ENCODE measurements at regions not wholly inside any gene's neighbourhood (a gene's known extent, or its start where the extent isn't known, plus 50 kb on each side); places are given as distances from the start of the nearest gene placed in this dataset.
"Not testable (repeated sequence)": the region's sequence is repeated elsewhere in the genome, so short reads cannot be mapped to it uniquely, and the experiment has no call there.

DNA sequence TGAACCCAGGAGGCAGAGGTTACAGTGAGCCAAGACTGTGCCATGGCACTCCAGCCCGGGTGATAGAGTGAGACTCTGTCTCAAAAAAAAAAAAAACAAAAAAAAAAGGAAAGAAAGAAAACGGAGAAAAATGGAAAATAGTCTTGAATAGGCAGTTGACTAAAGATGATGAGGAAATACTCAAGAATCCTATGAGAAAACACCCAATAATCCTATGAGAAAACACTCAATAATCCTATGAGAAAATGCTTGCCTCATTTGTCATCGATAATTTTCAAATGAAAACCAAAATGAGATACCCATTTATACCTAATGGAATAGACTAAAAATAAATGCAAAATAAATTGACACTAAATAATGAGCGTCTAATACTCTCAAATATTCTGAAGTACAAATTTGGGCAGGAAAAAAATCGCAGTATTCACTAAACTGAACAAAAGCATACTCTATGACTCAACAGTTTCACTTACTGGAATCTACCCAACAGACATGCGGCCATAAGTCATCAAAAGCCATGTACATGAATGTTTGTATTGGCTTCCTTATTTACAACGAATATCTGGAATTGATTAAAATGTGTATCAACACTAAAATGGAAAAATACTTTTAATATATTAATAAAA, 733.9 kb upstream of the CHRM3 start:
- no peak for DNase-seq (ENCODE audit: low read depth)

DNA sequence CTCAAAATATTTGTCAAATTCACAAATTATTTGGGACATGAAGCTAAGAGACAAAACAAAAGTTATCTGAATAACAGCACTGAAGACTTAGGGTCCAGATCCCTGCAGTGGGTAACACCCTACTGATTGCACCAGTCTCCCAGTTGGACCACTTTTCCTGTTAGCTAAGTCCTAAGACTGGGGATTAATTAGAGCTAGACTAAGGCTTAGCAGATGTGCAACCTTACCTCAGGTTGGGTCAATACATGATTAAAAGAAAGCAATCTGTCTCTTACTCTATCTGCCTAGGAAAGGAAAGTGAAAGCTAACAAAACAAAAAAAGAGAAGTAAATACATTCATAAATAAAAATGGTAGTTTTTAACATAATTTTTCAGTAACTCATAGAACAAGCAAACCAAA, 737.2 kb upstream of the CHRM3 start:
- no peak for DNase-seq (ENCODE audit: low read depth)

DNA sequence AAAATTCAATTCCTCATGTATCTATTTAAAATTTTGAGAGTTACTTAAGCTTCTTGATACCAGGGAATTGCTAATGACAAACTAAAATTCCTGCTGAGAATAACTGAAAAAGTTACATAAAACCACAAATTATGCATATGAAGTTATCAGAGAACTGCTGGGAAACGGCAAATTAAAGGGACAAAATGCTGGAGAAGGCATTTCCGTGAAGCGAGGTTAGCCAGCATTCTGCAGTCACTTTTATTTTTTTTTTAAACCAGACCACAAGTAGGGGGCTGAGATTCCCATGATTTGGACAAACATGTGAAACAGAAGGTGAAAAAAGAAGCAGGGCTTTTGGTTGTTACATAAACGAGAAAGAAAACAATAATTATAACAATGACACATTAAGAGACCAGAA, 737.6 kb upstream of the CHRM3 start:
- DNase-seq (ENCODE audit: low read depth): no peak

DNA sequence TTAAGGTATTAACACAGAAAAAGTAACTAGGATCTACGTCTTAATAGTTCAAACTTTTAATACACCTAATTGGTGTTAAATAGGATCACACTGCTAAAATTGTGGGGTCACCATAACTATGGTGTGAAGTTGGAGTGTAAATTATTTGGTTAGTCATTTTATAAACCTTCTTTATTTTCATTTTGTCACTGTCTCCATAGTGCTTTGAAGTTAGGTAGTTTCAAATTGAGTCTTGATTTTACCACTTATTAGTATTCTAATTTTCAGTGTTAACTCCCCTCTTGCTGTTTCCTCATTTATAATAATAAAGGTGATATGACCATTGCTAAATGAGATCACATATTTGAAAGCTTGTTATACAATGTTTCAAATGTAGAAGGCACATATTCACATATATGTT, 738.1 kb upstream of the CHRM3 start:
- DNase-seq (ENCODE audit: low read depth): no peak

DNA sequence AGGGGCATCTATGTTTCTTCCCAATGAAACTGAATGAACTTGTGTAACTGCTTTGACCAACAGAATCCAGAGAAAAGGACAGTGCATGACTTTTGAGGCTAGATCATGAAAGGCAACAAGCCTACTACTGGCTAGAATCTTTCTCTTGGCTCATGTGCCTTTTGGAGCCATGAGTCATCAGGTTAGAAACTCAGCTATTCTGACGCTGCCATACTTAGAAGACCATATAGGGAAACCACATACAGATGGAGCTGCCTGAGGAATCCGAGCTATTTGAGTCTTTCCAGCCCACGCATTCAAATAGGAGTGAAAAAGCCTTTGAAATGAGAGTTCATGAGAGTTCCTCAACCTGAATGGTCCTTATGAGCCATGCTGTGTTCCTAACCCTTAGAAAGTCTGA, 738.5 kb upstream of the CHRM3 start:
- DNase-seq (ENCODE audit: low read depth): no peak

DNA sequence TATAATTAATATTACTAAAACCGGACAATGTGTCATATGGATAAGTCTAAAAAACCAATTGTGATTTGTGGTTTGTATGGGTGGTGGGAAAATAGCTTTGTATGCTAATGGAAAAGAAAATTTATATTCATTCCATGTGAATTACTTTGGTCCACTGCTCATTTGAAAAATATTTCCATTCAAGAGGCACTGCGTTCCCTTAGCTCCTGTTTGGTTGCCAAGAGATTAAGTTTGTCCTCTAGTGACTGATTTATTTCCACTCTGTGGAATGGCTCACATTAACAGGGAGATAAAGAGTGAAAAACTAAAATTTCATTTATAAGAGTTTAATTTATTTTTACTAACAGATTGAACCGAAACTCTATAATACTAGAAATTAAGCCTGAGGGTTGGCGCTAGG, 744.1 kb upstream of the CHRM3 start:
- no peak for DNase-seq (ENCODE audit: low read depth)

DNA sequence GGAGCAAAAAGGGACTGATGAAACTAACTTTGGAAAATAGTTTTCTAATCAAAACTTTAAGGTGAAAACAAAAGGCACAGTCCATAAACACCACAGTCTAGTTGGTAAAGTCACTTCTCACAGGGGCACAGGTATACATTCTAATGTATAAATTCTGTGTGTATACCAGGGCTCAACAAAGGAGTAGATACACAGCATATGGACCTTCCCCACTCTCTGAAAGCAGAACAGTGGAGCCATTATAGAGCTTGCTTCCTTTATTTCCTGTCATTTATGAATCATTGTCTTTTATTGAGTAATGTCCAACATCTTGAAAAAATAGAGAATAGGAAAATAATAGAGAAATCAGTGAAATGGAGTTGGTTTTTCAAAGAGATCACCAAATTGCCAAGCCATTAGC, 746.5 kb upstream of the CHRM3 start:
- no peak for DNase-seq (ENCODE audit: low read depth)

DNA sequence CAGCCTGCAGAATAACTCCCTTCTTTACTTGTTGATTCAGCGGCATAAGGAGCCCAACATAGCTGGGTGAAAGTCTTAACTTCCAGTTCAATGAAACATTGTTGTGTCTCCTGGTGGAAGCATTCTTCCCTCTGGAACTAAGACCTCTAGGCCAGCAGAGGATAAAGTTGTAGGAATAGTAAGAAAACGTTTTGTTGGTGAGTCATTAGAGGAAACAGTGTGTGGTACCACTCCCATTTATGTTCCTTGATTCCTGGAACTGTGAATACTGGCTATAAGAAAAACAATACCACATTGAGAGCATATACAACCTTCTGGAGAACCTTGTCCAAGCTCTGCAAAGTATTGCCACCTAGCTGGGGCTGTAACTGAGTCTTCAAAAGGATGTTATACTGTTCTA, 737.4 kb upstream of the ZP4 start:
- DNase-seq (ENCODE audit: low read depth): no peak

DNA sequence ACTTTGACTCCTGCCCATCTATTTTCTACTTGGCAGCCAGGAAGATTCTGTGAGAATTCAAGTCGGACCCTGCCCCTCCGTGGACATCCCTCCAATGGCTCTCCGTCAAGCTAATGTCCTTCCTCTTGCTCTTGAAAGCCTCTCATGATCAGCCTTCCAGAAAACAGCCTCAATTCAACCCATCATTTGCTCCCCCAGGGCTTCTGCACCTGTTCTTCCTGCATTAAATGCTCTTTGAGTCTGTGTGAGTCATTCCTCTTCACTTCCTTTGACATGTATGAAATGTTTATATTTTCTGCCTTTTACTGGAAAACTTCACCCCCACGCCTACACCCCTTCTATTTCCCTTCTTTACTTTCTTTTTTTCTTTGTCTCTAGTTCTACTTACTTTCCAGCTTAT, 734.1 kb upstream of the ZP4 start:
- DNase-seq (ENCODE audit: low read depth): no peak

DNA sequence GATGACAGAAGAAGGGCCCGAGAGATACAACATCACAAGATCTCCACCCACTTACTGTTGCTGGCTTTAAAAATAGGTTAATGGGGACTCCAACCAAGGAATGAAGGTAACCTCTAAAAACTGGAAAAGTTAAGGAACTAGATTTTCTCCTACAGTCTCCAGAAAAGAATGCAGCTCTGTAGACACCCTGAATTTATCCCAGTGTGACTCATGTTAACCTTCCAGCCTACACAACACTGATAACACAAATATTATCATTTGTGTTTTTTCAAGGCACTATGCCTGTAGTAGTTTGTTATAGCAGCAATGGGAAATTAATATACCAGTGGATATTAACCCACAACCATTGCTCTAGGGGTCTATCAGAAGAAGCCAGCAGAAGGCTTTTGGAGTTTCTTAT, 730.7 kb upstream of the ZP4 start:
- DNase-seq (ENCODE audit: low read depth): no peak

DNA sequence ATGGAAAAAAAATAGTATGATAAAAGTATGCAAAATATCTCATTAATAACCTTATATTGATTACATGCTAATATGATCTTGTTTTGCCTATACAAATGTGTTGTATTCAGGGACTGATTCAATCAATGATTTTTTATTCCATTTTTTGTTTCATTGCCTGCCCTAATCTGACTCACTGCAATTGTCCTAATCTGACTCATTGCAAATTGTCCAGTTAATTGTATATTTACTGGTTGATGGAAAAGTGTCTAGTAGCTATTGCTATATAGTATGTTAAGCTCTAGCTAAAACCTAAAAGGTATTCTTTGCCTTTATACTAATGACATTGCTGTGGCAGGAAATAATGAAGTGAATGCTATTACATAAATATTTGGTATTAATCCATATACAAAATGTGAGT, 728.9 kb upstream of the ZP4 start:
- DNase-seq (ENCODE audit: low read depth): no peak

DNA sequence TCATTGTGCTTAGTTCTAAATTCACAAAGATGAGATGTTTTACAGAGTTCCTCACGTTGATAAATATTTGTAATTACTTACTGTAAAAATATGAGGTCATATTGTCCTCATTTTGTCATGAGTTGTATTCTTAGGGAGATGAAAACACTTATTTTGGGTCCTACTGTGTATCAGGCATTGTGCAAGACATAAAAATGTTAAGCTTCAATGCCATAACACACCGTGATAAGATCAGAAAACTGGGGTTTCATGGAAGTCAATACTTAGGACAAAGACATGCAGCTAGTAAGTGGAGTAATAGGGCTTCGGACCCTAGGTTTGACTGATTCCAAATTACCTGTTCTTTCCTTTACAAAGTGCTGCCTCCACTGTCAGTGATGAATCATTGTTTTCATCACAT, 720.7 kb upstream of the ZP4 start:
- DNase-seq (ENCODE audit: low read depth): no peak

DNA sequence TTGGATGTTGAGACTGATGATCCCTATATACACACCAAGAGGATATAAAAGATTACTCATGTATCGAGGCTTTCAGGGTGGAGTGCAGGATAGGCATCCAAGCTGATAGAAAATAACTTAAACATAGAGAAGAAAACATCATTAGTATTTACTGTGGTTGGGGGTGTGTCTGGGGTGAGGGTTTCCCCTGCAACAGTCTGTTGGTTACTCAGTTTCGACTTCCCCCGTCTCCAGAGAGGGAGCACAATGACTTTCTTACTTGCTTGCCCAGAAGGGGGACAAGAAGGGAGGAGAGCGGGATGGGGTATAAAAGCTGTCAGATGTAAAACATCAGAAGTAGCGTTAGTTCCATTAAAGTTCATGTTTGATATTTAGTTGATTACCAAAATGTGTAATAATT, 717.4 kb upstream of the ZP4 start:
- no peak for DNase-seq (ENCODE audit: low read depth)

DNA sequence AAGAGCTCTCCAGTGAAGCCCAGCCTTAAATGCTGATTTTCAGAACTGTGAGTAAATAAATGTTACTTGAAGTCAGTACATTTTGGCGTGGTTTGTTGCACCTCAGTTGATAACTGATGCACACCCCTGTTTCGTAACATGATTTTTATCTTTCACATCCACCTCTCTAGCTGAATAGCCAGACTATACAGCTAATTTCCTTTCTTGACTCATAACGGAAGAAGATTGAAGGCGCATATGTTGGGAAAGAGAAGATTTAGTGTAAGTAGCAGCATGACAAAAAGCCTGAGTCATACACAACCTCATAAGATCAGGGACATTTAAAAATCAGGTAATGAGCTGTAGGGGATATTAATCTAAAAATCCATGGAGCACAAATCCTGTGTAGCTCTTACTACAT, 716.2 kb upstream of the ZP4 start:
- DNase-seq (ENCODE audit: low read depth): no peak

DNA sequence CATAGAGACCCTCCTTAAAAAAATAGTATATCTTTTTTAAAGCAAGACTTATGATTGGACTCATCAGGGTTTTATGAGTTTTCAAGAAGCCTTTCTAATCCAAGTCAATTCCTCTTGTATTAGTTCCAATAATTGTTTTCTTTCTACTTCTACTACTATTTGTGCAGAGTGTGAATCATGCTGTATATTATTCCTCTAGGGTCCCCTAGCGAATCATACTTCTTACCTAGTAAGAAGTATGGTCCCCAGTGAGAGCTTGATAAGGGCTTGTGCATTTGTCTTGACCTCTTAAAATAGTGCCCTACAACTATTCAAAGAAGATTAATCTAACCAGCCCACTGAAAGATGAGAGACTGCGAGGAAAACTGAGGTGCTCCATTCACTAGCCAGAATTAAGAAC, 715.7 kb upstream of the ZP4 start:
- DNase-seq (ENCODE audit: low read depth): no peak

DNA sequence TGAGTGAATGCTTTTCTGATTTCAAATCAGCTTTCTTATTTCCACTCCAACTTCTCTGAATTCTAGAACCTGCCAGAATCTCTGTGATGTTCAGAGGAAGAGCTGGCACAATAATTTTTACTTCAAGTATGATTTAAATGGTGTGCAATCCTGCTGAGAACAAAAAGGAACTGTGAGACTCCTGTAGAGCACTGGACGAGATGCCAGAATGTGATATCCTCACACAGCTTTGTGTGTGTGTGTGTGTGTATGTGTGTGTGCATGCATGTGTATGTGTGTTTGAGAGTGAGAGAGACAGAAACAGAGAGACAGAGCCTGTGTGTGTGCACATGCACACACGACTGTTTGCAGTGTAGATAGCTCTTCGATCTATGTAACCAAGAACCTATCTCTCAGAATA, 713.6 kb upstream of the ZP4 start:
- DNase-seq (ENCODE audit: low read depth): no peak

DNA sequence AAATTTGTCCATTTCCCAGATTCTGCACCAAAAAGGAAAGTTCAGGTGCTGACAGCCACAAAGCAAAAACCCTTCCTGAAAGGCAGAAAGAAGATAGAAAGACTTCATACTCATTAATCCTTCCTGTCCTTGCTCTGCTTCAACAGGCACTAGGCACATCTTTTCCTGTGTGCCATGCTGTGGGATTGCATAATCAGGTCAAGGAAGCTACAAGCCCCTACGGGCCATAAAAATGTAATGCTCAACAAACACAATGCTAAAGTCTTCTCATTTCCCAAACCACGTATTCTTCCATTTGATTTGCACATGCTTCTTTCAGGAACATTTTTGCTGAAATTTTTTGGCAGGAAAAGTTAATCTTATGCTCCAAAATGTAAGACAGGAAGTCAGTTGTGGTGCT, 710.9 kb upstream of the ZP4 start:
- not testable (repeated sequence) for DNase-seq (ENCODE audit: low read depth)

DNA sequence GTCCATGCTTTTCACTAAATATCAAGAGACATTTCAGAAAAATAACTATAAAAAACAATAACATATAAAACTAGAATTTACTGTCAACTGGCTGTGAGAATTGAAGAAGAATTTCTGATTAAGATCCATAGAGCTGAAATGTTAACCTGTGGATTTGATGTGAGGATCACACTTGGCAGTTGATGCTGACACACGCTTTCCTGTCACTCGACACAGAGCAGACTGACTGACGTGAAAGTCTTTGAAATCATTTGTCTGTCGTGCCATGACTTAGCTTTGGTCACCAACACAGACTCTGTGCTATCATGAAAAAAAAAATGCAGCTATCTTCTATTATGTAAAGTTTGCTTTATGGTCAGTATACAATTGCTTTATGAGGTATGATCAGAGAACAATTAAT, 706.0 kb upstream of the ZP4 start:
- DNase-seq (ENCODE audit: low read depth): no peak

DNA sequence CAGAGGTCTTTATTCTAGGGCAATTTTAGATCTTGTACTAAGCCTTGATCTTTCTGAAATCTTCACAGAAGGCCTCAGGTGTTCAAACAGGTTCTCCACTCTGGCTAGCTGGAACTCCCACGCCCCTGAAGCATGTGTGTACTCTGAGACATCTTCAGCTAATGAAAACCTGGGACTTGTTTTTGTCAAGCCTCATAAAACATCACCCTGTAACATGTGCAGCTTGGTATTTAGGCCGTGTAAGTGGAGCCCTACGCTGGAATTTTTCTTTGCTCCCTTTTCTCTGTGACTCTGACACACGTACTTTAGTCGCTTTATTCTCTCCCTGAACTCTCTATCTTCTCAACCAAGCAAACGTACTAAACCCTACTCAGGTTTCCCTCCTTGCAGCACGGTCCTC, 701.9 kb upstream of the ZP4 start:
- no peak for DNase-seq (ENCODE audit: low read depth)

DNA sequence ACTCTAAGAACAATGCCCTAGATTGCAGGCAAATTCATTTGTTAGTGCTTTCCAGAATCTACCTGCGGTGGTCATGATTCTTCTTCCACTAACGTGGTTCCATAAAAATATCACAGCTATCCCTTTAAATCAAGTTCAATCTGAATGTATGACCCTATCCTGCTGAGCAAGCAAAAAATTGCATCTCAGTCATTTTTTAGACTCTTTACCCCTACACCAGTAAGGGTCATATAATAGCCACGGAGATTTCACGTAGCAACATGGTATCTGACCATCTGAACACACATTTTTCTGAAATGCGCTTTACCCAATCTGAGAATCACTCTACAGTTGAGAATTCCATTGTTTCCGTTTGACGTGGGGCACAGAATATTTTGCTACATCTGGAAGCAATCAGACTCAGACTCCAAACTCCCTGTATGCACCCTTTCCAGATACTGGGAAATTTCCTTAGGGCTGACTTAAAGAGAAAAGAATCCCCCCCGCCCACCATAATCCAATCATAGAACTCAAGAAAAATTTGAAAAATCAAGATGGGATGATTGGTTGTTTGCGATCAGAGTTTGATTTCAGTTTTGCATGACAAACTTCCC, 699.2 kb upstream of the ZP4 start:
- peak; percentile 2 for DNase-seq (ENCODE audit: low read depth)

DNA sequence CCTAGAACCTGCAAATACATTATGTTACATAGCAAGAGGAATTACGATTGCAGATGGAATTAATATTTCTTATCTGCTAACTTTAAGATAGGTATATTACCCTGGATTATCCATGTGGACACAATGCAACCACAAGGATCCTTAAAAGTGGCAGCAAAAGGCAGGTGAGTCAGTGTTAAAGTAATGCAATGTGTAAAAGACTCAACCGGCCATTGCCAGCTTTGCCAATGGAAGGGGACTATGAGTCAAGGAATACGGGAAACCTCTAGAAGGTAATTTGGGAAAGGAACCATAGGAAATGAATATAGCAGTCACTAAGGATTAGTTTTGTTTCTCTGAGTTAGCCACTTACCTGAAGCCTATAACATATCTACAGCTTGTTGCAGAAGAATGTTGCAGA, 692.1 kb upstream of the ZP4 start:
- DNase-seq (ENCODE audit: low read depth): no peak

DNA sequence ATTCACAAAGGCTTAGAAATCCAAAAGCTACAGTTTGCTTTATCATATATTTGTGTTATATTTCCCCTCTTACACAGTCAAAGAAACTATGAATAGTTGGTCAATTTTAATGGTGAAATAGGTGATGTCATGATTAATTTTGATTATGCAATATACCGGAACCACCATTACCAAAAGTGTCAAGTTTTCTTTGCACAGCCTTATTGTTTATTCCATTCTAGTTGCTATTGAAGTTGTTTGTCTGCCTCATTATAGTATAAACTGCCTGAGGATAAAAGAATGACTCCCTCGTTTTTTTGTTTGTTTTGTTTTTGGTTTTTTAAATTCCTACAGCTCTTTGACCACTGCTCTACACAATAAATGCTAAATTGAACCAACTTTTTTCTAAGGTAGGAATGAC, 690.6 kb upstream of the ZP4 start:
- no peak for DNase-seq (ENCODE audit: low read depth)

DNA sequence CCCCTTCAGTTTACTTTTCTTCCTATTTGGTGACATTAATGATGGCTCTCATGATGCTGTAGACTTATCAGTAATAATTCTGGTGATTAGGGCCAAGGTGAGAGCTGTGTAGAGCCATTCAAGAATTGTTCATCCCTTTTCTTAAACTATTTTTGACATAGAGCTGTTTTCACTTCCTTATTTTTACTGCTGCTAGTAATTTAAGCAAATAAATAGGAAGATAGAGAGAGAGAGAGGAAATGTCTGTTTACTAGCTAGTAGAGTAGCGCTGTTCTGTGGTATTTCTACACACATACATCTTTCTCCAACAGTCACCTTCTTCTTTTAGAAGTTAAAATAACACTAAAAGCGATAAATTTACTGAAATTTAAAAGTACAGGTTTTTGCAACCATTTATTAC, 678.0 kb upstream of the ZP4 start:
- DNase-seq (ENCODE audit: low read depth): no peak

DNA sequence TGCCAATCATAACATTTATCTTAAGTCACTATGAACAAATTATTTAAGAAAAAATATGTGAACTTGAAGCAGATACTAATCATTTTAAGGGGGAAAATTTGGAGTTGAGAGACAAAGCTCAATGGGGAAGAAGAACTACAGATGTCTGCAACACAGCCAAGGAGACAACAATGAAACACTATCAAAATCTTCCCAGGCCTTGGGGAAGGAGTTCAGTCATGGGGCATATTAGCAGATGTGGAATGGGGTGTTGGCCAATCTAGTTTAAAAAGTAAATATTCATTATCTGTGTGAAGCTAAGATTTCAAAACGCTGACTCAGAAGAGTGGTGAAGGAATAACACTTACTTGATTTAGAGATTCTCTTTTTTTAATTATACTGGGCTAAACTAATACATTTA, 671.6 kb upstream of the ZP4 start:
- DNase-seq (ENCODE audit: low read depth): peak; percentile 5

Data from forelimb muscle (tissue), 1 donor.